Smooth muscle cell (in vitro differentiated cells): ENCODE measurements at regions not wholly inside any gene's neighbourhood (a gene's known extent, or its start where the extent isn't known, plus 50 kb on each side); places are given as distances from the start of the nearest gene placed in this dataset.

Experiments
- DNase-seq: peaks from one replicate; lab custom pipeline; 2025; ENCODE audit not compliant: unreplicated experiment; lab: John Stamatoyannopoulos, UW
- H2AFZ ChIP-seq: fragments of 200-600 bp; sonication (generic); 2 replicates; pipeline ENCODE4 v1.6.0; 2016; ENCODE audit warnings: antibody characterized with exemption, low read depth, mild to moderate bottlenecking
- H3F3A ChIP-seq: fragments of 200-600 bp; sonication (generic); 2 replicates; pipeline ENCODE4 v1.6.0; 2017; ENCODE audit warnings: antibody characterized with exemption, low read depth
- H3K27ac ChIP-seq: fragments of 200-600 bp; sonication (generic); 2 replicates; pipeline ENCODE4 v1.5.1; 2016; ENCODE audit warnings: low read depth, mild to moderate bottlenecking
- H3K27me3 ChIP-seq: fragments of 200-600 bp; sonication (generic); 2 replicates; pipeline ENCODE4 v1.6.1; 2016; ENCODE audit warnings: low read depth, mild to moderate bottlenecking
- H3K36me3 ChIP-seq: fragments of 200-600 bp; sonication (generic); 2 replicates; pipeline ENCODE4 v1.5.1; 2016; ENCODE audit warnings: low read depth
- H3K4me1 ChIP-seq: fragments of 200-600 bp; sonication (generic); 2 replicates; pipeline ENCODE4 v1.5.1; 2016; ENCODE audit warnings: low read depth
- H3K4me2 ChIP-seq: fragments of 200-600 bp; sonication (generic); 2 replicates; pipeline ENCODE4 v1.6.0; 2016; ENCODE audit warnings: mild to moderate bottlenecking
- H3K4me3 ChIP-seq: fragments of 200-600 bp; sonication (generic); 2 replicates; pipeline ENCODE4 v1.5.1; 2016; ENCODE audit warnings: mild to moderate bottlenecking
- H3K79me2 ChIP-seq: fragments of 200-600 bp; sonication (generic); 2 replicates; pipeline ENCODE4 v1.6.0; 2016; ENCODE audit warnings: low read depth, mild to moderate bottlenecking
- H3K9ac ChIP-seq: fragments of 200-600 bp; sonication (generic); 2 replicates; pipeline ENCODE4 v1.6.0; 2016; ENCODE audit warnings: low read depth
- H3K9me3 ChIP-seq: fragments of 200-600 bp; sonication (generic); replicated peaks from 2 replicates; pipeline ENCODE4 v1.5.1; 2016; ENCODE audit warnings: low read depth
- H4K20me1 ChIP-seq: fragments of 200-600 bp; sonication (generic); 2 replicates; pipeline ENCODE4 v1.6.0; 2016; ENCODE audit warnings: low read depth
- WGBS: methylation state at CpG from one replicate; pipeline ENCODE4 v1.1.7; 2016; ENCODE audit warnings: low lambda C conversion rate; 5-methylcytosine and 5-hydroxymethylcytosine counted together
- TF ChIP-seq, protein P1 (sequence below): fragments of 200-600 bp; sonication (generic); IDR thresholded peaks from 2 replicates; pipeline ENCODE4 v1.5.1; 2017; ENCODE audit warnings: borderline replicate concordance, mild to moderate bottlenecking, antibody characterized with exemption; ENCODE audit not compliant: insufficient read depth, poor library complexity, severe bottlenecking

DNA sequence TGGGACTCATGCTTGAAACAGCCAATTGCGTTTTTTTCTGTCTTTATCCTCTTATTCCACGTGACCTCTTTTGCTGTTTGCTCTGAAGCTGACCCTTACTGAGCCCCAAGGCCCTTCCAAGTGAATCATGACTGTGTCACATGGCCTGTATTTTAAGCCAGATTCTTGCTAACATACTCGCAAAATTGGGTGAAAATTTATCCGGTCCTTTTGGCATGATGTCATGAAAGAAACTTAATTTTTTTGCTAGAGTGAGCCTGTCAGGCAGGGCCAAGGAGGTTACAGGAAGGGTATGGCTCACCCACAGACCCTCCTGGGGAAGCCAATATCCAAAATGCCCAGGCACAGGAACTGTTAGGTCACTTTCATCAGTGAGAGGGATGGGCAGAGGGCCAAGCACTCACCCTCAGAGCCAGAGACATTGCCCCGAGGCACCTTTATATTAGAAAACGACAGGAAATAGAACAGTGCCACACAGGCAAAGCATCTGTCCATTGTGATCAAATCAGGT, 296.7 kb downstream of the CDH26 start:
- H4K20me1 ChIP-seq, result no peaks in the 10 kb centered on the region
- no peak overlapping the region for H3K4me3 ChIP-seq
- no peak overlapping the region for H2AFZ ChIP-seq
- peaks cover 16% of the 10 kb centered on the region for H3K27me3 ChIP-seq
- no peaks in the 10 kb centered on the region for H3F3A ChIP-seq
- WGBS, result 84% methylated on average over 6 of the region's 6 CpGs
- H3K9ac ChIP-seq, result no peak overlapping the region
- H3K79me2 ChIP-seq, result no peaks in the 10 kb centered on the region
- DNase-seq, result no peak
- H3K27ac ChIP-seq, result no peak overlapping the region
- H3K36me3 ChIP-seq, result no peaks in the 10 kb centered on the region
- no peak overlapping the region for H3K4me2 ChIP-seq
- TF ChIP-seq, protein P1, sequence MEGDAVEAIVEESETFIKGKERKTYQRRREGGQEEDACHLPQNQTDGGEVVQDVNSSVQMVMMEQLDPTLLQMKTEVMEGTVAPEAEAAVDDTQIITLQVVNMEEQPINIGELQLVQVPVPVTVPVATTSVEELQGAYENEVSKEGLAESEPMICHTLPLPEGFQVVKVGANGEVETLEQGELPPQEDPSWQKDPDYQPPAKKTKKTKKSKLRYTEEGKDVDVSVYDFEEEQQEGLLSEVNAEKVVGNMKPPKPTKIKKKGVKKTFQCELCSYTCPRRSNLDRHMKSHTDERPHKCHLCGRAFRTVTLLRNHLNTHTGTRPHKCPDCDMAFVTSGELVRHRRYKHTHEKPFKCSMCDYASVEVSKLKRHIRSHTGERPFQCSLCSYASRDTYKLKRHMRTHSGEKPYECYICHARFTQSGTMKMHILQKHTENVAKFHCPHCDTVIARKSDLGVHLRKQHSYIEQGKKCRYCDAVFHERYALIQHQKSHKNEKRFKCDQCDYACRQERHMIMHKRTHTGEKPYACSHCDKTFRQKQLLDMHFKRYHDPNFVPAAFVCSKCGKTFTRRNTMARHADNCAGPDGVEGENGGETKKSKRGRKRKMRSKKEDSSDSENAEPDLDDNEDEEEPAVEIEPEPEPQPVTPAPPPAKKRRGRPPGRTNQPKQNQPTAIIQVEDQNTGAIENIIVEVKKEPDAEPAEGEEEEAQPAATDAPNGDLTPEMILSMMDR, result no peak
- no peaks in the 10 kb centered on the region for H3K4me1 ChIP-seq
- no peaks in the 10 kb centered on the region for H3K9me3 ChIP-seq

DNA sequence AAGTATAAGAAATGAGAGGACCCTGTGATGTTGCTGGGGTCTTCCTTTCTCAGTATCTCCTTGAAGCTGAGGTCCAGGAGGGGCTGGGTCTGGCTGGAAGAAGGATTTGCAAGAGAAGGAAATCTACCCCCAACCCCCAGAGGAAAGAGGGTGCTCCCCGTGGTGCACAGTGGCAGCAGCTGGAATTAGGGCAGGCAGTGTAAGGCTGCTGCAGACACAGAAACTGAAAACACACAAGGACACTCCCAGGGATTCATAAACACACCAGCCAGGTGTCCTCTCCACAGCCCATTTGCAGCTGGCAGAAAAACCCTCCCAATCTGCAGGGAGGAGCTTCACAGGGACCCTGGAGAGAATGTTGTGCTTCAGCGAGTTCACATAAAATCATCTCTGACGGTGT, 297.2 kb downstream of the CDH26 start:
- Histone ChIP-seq H3F3A (no peaks in the 10 kb centered on the region), H3K4me3 (no peak overlapping the region), H3K27me3 (peaks cover 16% of the 10 kb centered on the region), H3K27ac (no peak overlapping the region), H3K4me1 (no peaks in the 10 kb centered on the region), H3K4me2 (no peak overlapping the region), H3K79me2 (no peaks in the 10 kb centered on the region), H2AFZ (no peak overlapping the region), H3K36me3 (no peaks in the 10 kb centered on the region), H3K9me3 (no peaks in the 10 kb centered on the region), H3K9ac (no peak overlapping the region), H4K20me1 (no peaks in the 10 kb centered on the region)
- DNase-seq, result no peak
- TF ChIP-seq, protein P1, result no peak
- 72% methylated on average over 3 of the region's 3 CpGs for WGBS

DNA sequence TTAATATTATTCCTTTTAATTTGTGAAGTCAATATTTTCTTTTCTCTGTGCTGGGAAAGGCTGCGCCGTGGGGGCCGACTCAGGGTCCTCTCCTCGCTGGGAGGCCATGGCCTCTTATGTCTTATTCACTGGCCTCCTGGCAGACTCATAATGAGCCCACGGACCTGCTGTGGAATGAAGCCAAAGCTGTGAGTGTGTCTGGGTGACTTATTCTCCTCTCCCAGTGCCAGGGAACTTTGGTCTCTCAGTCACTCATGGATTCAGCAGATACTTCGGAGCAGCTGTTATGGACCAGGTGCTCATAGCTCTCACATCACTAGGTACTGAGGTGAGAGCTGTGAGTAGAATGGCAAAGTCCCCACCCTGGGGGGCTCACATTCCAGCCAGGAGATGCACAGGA, 297.6 kb downstream of the CDH26 start:
- Histone ChIP-seq H2AFZ (no peak overlapping the region), H3K4me2 (no peak overlapping the region), H3K9me3 (no peaks in the 10 kb centered on the region), H4K20me1 (no peaks in the 10 kb centered on the region), H3K4me1 (no peaks in the 10 kb centered on the region), H3F3A (no peaks in the 10 kb centered on the region), H3K79me2 (no peaks in the 10 kb centered on the region), H3K36me3 (no peaks in the 10 kb centered on the region), H3K27me3 (peaks cover 16% of the 10 kb centered on the region), H3K4me3 (no peak overlapping the region), H3K27ac (no peak overlapping the region), H3K9ac (no peak overlapping the region)
- DNase-seq, result no peak
- TF ChIP-seq, protein P1, result no peak
- WGBS, result 86% methylated on average over 6 of the region's 6 CpGs

DNA sequence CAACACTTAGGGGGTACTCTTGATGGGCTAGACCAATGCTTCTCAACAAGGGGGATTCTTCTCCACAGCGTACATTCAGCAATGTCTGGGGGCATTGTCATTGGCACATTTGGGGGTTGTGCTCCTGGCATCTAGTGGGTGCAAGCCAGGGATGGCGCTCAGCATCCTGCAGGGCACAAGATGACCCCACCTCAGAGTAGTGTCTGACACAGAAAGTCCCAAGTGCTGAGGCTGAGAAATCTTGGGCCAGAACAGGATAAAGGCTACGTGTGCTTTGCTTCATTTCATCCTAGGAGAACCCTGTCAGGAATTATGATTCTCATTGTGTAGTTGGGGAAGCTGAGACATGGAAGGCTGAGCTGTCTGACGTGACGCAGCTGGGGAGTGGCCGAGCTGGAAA, 298.6 kb downstream of the CDH26 start:
- WGBS, result 91% methylated on average over 6 of the region's 6 CpGs
- Histone ChIP-seq H3K9ac (no peak overlapping the region), H2AFZ (no peak overlapping the region)

More for the DNA sequence above, 298.6 kb downstream of the CDH26 start:
- H3K27ac ChIP-seq, result no peak overlapping the region
- H3K4me2 ChIP-seq, result no peak overlapping the region
- no peak overlapping the region for H3K4me3 ChIP-seq
- TF ChIP-seq, protein P1, result no peak
- H4K20me1 ChIP-seq, result no peaks in the 10 kb centered on the region
- DNase-seq, result no peak
- no peaks in the 10 kb centered on the region for H3K36me3 ChIP-seq
- no peaks in the 10 kb centered on the region for H3K9me3 ChIP-seq
- H3K79me2 ChIP-seq, result no peaks in the 10 kb centered on the region
- no peaks in the 10 kb centered on the region for H3F3A ChIP-seq
- H3K27me3 ChIP-seq, result peaks cover 20% of the 10 kb centered on the region
- no peaks in the 10 kb centered on the region for H3K4me1 ChIP-seq
